NCI-H187 treated with DMSO at 0.1 percent for 48 hours (cell line): ENCODE measurements at regions not wholly inside any gene's neighbourhood (a gene's known extent, or its start where the extent isn't known, plus 50 kb on each side); places are given as distances from the start of the nearest gene placed in this dataset.
"Not testable (repeated sequence)": the region's sequence is repeated elsewhere in the genome, so short reads cannot be mapped to it uniquely, and the experiment has no call there.

ENCODE experiments used
- DNase-seq: peaks from one replicate; lab custom pipeline; 2025; lab: John Stamatoyannopoulos, UW

DNA sequence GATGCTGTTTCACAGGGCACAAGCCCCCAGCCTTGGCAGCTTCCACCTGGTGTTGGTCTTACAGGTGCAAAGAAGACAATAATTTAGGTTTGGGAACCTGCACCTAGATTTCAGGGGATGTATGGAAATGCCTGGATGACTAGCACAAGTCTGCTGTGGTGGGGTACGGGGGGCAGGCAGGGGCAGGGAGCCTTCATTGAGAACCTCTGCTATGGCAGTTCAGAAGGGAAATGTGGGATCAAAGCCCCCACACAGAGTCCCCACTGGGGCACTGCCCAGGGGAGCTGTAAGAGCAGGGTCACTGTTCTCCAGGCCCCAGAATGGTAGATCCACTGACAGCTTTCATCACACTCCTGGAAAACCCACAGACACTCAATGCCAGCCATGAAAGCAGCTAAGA lies 686.5 kb downstream of the FAM181B start:
- DNase-seq, result no peak

DNA sequence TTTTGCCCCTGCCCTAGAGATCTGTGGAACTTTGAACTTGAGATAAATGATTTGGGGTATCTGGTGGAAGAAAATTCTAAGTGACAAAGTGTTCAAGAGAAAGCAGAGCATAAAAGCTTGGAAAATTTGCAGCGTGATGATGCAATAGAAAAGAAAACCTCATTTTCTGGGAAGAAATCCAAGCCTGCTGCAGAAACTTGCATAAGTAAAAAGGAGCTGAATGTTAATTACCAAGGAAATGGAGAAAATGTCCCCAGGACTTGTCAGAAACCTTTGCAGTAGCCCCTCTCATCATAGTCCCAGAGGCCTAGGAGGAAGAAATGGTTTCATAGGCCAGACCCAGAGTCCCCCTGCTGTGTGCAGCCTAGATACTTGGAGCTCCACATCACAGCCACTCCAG lies 686.9 kb downstream of the FAM181B start:
- no peak for DNase-seq

DNA sequence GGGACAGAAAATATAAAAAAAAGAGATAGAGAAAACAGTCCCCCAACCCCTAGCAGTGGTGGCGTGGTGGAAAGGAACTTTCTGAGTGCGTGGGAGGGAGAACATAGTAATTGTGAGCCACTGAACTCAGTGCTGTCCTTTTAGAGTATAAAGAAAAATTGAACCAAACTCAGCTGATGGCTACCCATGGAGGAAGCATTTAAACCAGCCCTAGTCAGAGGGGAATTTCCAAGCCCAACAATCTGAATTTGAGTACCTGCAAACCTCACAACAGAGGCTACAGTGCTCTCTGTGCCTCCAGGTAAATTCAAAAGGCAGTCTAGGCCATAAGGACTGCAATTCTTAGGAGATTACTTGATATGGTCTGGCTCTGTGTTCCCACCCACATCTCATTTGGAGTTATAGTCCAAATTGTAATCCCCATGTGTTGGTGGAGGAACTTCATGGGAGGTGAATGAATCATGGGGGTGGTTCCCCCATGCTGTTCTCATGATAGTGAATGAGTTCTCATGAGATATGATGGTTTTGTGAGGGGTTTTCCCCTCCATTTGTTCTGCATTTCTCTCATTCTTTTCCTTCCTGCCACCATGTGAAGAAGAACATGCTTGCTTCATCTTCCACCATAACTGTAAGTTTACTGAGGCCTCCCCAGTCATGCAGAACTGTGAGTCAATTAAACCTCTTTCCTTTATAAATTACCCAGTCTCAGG lies 687.8 kb downstream of the FAM181B start:
- no peak for DNase-seq

DNA sequence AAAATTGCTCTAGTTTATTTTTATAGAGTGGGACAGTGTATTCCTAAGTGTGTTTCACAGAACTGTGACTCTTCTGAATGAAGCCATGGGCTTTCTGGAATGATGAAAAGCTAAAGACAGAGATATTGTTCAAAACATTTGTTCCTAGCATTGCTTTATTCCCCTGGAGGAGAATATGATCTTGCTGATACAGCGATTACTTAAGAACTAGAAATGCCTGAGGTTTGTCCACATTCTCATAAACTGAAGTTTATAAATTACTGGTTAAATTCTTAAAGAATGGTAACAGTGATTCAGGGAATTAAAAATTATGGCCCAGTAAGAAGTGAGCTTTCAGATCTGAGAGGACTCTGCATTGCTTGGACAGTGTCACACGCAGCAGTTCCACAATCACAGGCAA lies 690.3 kb downstream of the FAM181B start:
- DNase-seq, result no peak

DNA sequence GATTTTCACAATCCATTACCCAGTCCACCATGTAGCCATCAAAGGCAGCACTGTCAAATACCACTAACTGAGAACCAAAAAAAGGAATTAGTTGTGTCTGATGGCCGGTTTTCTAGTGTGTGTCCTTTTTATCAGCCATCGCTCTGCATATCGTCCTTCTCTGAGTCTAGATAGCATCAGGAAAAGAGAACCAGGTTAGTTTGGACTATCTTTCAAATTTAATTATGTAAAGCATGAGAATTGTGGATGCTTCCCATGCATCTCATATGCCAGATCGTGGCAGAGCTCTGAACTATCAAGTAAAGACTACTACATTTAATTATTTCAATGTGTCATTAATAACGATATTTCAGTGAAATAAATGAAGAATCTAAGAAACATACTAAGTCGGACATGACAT lies 691.9 kb downstream of the FAM181B start:
- no peak for DNase-seq

DNA sequence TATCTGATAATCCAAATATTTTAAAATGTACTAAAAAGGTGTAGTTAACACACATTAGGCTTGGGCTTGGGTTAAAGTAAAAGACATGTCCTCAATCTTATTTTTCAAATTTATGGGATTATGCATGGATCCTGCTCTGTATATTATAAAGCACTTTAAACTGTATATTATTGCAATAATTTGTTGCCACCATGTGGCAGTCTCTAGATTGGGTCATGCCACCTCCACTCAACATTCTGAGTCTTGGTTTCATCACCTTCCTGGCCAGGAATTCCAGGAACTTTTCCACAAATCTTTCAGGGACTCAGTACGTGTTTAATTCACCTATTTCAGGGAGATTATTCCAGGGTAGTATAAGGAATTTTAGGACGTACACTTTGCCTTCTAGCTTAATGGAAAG lies 695.5 kb downstream of the FAM181B start:
- DNase-seq, result no peak

DNA sequence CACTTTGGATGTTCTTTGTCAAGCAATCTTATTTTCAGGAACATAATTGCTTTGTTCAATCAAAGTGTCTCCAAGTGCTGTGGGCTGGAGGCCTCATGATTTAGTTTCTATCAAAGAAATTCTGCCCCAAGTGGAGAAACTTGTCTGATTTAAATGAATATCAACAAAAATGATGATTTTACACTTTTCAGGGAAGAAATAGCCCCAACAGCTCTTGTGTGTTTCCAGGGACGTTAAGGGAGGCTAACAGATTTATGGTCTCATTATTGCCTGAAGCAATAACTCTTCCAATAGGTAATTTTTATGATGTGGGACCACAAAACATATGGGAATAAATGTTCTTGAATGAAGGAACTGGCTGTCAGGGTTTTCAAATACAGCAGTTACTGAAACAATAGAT lies 699.1 kb downstream of the FAM181B start:
- DNase-seq, result no peak

DNA sequence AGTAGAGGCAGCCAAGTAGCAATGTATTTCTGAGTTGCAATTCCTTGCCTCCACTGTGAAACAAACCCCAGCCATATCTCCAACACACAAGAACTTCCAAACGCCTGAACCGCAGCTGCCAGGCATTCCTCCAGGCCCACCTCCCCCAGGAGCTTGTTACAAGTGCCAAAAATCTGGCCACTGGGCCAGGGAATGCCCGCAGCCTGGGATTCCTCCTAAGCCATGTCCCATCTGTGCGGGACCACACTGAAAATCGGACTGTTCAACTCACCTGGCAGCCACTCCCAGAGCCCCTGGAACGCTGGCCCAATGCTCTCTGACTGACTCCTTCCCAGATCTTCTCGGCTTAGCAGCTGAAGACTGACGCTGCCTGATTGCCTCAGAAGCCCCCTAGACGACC lies 706.3 kb downstream of the FAM181B start:
- not testable (repeated sequence) for DNase-seq

DNA sequence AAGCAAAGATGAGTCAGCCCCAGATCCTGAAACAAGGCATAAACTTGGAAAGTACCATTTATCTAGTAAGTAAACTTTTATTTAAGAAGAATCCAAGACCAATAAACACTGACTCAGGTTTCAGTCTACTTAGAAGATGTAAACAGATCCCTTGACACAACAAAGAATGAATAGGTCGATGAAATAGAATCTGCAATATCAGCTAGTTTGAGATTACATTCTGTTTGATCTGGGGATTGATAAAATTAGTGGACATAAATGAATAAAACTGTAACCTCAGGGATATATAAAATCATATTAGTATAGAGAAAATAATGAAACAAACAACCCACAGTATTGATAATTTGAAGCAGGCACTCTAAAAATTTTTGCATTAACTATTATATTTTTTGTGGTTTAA lies 708.9 kb downstream of the FAM181B start:
- no peak for DNase-seq

DNA sequence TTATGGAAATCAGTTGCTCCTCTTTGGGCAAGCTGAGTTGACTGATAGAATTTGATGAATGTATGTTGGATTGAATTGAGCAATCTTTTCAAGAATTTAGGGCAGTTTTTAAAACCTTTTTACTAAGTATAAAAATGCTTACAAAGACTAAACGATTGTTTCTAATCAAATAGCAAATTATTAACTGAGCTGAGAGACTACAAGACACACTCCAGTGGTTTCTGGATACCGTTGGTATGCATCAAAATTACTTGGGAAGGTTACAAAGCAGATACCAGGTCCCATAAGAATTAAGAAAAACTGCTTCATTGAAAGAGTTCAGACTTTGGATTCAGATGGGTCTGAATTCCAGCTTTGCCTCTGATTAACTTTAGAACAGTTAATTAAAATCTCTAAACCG lies 721.4 kb downstream of the FAM181B start:
- DNase-seq, result no peak

DNA sequence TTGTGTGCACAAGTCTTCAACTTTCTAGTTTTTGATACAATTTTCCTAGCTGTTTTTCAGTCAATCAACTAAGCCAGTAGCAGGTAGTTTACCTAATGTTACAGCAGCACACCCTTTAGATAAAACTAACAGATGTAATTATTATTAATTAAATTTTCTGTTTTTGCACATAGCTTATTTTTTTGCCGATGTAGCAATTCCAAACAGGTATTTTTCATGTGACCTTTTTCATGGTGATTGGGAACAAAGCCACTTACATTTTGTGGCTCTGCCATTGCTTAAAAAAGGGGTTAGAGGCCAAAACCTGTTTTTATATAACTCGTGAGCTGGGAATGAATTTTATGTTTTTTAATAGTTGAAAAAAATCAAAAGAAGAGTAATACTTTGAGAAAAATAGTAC lies 724.5 kb downstream of the FAM181B start:
- no peak for DNase-seq

DNA sequence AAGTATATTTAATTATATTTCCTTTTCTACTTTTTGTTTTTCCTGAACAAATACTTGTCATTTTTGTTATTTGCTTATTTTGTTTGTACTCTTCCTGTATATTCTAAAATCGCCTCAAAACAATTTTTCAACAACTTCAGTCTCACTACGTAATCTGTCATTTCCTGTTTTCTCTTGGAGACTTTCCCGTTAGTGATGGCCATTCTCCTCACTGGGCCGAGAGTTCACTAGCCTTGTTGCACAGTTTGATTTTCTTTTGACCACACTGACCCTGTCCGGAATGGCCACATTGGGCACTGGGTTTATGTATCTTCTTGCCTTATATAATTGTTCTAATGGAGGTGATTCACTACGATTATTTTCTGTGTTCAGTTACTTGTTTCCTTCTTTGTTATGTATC lies 726.1 kb downstream of the FAM181B start:
- no peak for DNase-seq

DNA sequence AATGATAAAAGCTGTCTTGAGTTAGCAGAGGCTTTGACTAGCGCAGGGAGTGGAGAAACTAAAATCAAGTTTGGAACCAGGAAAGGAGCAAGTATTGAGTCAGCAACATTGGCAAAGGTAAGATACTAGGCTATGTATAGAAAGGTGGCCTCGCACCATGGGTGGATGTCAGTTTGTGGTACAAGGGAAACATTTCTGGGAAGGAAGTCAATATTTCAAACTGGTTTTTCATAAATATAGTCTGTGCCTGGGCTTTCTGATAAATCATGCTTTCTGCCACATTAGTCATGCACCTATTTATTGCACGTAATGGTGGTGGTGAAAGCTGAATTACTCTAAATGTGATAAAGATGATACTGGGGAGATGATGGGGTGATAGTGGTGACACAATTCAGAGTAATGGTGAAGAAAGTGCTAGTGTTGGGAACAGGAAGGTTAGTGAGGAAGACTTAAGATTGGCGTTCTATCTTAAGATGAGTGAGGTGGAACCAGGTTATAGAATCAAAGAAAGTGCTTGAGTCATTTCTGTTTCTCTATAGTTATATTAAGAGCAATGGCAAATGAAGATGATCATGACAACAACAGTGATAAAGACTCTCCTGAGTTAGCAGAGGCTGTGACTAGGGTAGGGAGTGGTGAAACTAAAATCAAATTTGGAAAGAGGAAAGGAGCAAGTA lies 729.0 kb downstream of the FAM181B start:
- no peak for DNase-seq

DNA sequence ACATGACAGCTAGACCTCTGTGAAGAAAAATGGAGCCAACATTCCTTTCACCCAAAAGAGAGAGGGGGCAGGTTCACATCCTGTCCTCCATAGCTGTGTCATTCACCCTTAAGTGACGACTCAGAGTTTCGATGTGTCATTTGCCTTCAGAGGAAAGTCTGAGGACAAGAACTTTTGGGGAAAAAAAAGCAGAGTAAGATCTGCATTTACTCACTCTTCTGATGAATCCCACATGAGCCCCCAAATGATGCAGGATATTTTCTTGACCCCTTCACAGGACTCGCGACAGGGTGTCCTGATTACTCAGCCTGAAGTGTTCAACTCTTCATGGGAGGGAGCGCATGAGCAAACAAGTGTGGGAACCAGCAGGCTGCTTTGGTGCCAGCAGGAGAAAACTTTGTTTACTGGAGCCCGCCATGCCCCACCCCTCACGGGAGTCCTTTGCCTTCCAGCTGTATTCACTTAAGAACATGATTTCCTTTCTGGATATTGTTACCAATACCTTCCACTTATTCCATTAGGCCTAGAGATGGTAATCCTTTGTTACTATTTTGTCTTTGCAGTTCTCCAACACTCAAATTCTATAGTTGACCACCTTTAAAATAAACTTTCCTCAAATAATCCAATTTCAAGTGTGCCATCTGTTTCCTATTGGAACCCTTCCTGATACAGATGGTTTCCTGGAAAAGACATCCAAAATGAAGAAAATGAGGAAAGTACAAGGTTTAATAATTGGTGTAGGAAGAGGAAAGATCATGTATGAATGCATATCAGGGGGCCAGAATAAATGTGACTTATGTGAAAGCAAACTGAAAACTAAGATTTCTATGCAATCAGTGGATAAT lies 729.8 kb downstream of the FAM181B start:
- no peak for DNase-seq

DNA sequence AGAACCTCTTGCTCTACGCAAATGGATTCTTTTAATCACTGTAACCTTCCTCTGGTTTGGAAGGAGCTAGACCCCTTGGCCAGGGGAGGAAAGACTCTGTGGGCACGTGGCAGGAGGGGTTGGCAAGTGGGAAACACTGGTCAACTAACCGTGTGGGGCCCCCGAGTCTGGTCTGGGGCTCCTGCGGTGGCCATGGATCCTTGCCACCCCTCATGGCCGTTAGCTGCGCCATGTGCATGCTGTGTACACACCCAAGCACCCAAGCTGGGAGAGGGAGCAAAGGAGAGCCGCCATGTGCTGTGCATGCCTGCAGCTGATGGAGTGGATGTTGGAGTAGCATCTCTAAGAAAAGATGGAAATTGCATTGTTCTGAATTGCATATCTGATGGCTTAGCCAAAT lies 730.6 kb downstream of the FAM181B start:
- no peak for DNase-seq

DNA sequence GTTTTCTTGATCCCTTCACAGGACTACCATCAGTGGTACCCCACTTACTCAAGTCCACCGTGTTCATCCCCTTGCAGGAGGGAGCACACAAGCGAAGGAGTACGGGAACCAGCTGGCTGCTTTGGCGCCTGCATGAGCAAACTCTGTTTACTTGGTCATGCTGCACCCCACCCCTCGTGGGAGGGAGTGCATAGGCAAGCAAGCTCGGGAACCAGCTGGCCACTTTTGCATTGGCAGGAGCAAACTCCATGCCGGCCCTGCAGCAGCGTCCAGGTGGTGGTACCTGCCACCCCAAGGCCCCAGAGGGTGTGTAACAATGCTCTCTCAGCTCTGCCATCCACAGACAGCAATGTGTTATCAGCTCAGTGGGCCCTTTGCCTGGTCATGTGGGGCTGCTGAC lies 737.8 kb downstream of the FAM181B start:
- DNase-seq, result no peak

DNA sequence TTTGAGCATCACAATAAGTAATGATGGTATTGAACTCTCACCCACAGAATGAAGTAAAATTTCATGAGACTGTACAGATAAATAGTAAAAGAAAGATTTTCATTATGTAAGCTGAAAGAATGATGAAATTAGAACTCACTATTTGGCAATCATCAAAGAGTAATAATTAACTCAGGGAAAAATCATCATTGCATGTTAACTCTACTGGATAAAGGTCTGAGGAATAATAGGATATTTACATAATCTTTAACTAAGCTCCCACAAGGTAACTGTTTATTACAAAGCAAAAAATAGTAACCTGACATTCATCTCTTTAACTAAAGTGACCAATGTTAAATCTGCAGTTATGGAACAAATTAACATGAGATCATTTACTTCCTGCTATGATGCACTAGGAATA lies 739.9 kb downstream of the FAM181B start:
- no peak for DNase-seq

DNA sequence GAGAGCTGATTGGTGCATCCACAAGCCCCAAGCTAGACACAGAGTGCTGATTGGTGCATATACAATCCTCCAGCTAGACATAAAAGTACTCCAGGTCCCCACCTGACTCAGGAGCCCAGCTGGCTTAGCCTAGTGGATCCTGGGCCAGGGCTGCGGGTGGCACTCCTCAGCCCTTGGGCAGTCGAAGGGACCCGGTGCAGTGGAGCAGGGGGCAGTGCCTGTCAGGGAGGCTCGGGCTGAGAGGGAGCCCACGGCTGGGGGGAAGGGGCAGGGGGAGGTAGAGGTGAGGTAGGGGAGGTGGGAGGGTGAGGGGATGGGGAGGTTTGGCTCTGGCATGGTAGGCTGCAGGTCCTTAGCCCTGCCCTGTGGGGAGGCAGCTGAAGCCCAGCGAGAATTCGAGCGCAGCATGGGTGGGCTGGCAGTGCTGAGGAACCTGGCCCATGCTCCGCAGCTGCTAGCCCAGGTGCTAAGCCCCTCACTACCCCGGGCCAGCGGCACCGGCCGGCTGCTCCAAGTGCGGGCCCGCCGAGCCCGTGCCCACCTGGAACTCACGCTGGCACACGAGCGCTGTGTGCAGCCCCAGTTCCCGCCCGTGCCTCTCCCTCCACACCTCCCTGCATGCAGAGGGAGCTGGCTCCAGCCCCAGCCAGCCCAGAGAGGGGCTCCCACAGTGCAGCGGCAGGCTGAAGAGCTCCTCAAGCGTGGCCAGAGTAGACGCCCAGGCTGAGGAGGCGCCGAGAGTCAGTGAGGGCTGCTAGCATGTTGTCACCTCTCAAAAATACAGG lies 742.8 kb downstream of the FAM181B start:
- DNase-seq, result no peak

DNA sequence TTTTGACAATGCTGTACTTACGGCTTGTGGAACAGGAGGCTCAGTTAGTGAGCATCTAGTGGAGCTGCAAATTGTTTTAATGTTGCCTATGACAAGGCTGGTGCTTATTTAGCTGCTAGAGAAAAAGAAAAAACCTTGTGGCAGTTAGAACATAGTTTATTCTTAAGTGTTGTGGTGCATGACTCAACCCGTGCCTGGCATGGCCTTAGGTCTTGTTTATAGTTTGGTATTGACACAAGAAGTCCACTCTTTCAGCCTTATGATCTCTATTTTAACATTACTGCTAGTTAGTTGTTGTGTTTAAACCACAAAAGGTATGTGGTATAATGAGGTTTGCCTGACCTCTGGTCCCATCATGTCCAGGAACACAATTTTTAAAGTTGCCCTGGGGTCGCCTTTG lies 744.6 kb downstream of the FAM181B start:
- DNase-seq, result no peak

DNA sequence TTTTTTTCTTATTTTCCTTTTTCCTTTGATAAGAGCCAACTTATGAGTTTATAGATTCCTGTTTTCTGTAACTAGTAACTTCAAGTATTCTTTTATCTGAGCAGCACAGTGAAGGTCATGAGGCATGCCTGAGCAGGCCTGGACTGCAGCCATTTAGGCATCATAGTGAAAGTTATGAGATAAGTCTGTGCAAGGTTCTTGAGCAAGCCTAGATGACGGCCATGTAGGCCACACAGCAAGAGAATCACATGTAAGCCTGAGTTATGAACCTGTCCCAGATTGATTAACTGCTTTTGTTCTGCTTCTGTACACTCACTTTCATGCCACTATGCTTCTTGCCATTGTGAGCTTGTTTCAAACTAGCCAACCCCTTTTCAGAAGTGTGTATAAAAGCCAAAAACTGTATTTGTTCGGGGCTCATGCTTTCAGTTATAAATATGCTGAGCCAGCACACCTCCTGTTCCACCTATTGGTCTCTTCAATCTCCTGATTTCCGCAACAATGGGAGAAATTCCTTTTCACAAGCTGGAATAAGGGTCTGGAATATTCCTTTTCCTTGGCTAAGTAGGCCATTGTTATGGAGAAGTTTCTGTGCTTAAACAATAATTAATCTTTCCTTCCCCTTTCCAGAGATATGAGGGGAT lies 745.7 kb downstream of the FAM181B start:
- no peak for DNase-seq

DNA sequence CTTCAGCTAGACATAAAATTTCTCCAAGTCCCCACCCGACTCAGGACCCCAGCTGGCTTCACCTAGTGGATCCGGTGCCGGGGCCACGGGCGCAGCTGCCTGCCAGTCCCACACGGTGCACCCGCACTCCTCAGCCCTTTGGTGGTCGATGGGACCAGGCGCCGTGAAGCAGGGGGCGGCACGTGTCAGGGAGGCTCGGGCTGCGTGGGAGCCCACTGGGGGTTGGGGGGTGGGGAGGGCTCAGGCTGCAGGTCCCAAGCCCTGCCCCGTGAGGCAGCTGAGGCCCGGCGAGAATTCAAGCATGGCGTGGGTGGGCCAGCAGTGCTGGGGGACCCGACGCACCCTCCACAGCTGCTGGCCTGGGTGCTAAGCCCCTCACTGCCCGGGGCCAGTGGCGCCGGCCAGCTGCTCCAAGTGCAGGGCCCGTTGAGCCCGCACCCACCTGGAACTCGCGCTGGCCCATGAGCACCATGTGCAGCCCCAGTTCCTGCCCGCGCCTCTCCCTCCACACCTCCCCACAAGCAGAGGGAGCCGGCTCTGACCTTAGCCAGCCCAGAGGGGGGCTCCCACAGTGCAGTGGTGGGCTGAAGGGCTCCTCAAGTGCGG lies 747.0 kb downstream of the FAM181B start:
- no peak for DNase-seq
